SU-DHL-6 (cell line): ENCODE measurements at regions not wholly inside any gene's neighbourhood (a gene's known extent, or its start where the extent isn't known, plus 50 kb on each side); places are given as distances from the start of the nearest gene placed in this dataset.

Experiments used
- H2AFZ ChIP-seq: fragments of 200-600 bp; sonication (generic); 2 replicates; pipeline ENCODE4 v1.6.1; 2014; ENCODE audit warnings: low read depth, mild to moderate bottlenecking, moderate library complexity, mixed read lengths, antibody characterized with exemption, low read length; ENCODE audit not compliant: severe bottlenecking
- H3F3A ChIP-seq: fragments of 200-600 bp; shearing (Covaris generic); 2 replicates; pipeline ENCODE4 v1.6.0; 2016; ENCODE audit warnings: antibody characterized with exemption, mild to moderate bottlenecking; ENCODE audit not compliant: insufficient read depth
- H3K27ac ChIP-seq: fragments of 200-600 bp; sonication (generic); 2 replicates; pipeline ENCODE4 v1.5.1; 2016; ENCODE audit warnings: low read depth, mild to moderate bottlenecking, low read length, moderate library complexity, mixed read lengths
- H3K27me3 ChIP-seq: fragments of 200-600 bp; sonication (generic), shearing (Covaris generic); 2 replicates; pipeline ENCODE4 v1.6.0; 2014; ENCODE audit warnings: mild to moderate bottlenecking, low read length
- H3K36me3 ChIP-seq: fragments of 200-600 bp; sonication (generic); 2 replicates; pipeline ENCODE4 v1.6.1; 2014; ENCODE audit warnings: mild to moderate bottlenecking, low read length, mixed read lengths
- H3K4me2 ChIP-seq: fragments of 300-600, 200-600 bp; shearing (Covaris generic), sonication (generic); 2 replicates; pipeline ENCODE4 v1.6.0; 2014; ENCODE audit warnings: low read length, low read depth, mild to moderate bottlenecking; ENCODE audit not compliant: poor library complexity, severe bottlenecking
- H3K4me3 ChIP-seq: fragments of 200-600 bp; sonication (generic); 2 replicates; pipeline ENCODE4 v1.5.1; 2014; ENCODE audit warnings: antibody characterized with exemption, low read length, mild to moderate bottlenecking, mixed read lengths; ENCODE audit not compliant: insufficient read depth, poor library complexity, severe bottlenecking
- H3K79me2 ChIP-seq: fragments of 200-600 bp; sonication (generic); 2 replicates; pipeline ENCODE4 v1.6.1; 2014; ENCODE audit warnings: mild to moderate bottlenecking, low read length, moderate library complexity; ENCODE audit not compliant: insufficient read depth
- H3K9ac ChIP-seq: fragments of 200-600 bp; sonication (generic); 2 replicates; pipeline ENCODE4 v1.7.0; 2014; ENCODE audit warnings: mild to moderate bottlenecking, low read length
- H3K9me2 ChIP-seq: fragments of 200-600 bp; sonication (generic); replicated peaks from 2 replicates; pipeline ENCODE4 v1.6.1; 2014; ENCODE audit warnings: low read length; ENCODE audit not compliant: insufficient read depth
- H3K9me3 ChIP-seq: fragments of 200-600 bp; sonication (generic); 2 replicates; pipeline ENCODE4 v1.6.1; 2014; ENCODE audit warnings: low read length, mixed read lengths; ENCODE audit not compliant: insufficient read depth
- H4K20me1 ChIP-seq: fragments of 200-600 bp; sonication (generic); 2 replicates; pipeline ENCODE4 v1.6.1; 2014; ENCODE audit warnings: low read depth, mild to moderate bottlenecking, antibody characterized with exemption, low read length, moderate library complexity, mixed read lengths
- CTCF ChIP-seq: fragments of 200-600 bp; sonication (generic); IDR thresholded peaks from one replicate; pipeline ENCODE4 v1.5.1; 2017; ENCODE audit warnings: antibody characterized with exemption, mild to moderate bottlenecking, low read length, moderate library complexity; ENCODE audit not compliant: insufficient read depth, poor library complexity, severe bottlenecking
- EZH2phosphoT487 ChIP-seq: fragments of 200-600 bp; sonication (generic), shearing (Covaris generic); conservative IDR thresholded peaks from 2 replicates; pipeline ENCODE4 v1.6.1; 2018; ENCODE audit warnings: mild to moderate bottlenecking, antibody characterized with exemption, low read length, moderate library complexity, mixed read lengths

- Histone ChIP-seq H3K4me2 (no peak overlapping the region), H3K36me3 (no peaks in the 10 kb centered on the region), H2AFZ (no peak overlapping the region), H3K79me2 (no peaks in the 10 kb centered on the region), H3K9me3 (no peaks in the 10 kb centered on the region), H3F3A (no peaks in the 10 kb centered on the region), H3K9ac (no peak overlapping the region), H4K20me1 (no peaks in the 10 kb centered on the region), H3K27ac (no peak overlapping the region), H3K27me3 (no peaks in the 10 kb centered on the region), H3K4me3 (no peak overlapping the region), H3K9me2 (no peaks in the 10 kb centered on the region)
- TF ChIP-seq CTCF (no peak), EZH2phosphoT487 (no peak)
Measured at GRCh38 chr15:89405494-89405893, 70.9 kb upstream of the POLG start.

- no peaks in the 10 kb centered on the region for H3K9me2 ChIP-seq
- no peak overlapping the region for H3K4me3 ChIP-seq
- H2AFZ ChIP-seq: no peak overlapping the region
- no peaks in the 10 kb centered on the region for H3K79me2 ChIP-seq
- no peaks in the 10 kb centered on the region for H3K27me3 ChIP-seq
- no peaks in the 10 kb centered on the region for H3K9me3 ChIP-seq
- H3K4me2 ChIP-seq: no peak overlapping the region
- TF ChIP-seq EZH2phosphoT487 (no peak), CTCF (no peak)
- H3K9ac ChIP-seq: no peak overlapping the region
- H3F3A ChIP-seq: no peaks in the 10 kb centered on the region
- no peaks in the 10 kb centered on the region for H4K20me1 ChIP-seq
- no peak overlapping the region for H3K27ac ChIP-seq
- no peaks in the 10 kb centered on the region for H3K36me3 ChIP-seq
Measured at GRCh38 chr15:89404023-89404422, 69.4 kb upstream of the POLG start.

- H3K27ac ChIP-seq: no peak overlapping the region
- no peak overlapping the region for H3K4me2 ChIP-seq
- TF ChIP-seq EZH2phosphoT487 (no peak), CTCF (no peak)
- no peaks in the 10 kb centered on the region for H4K20me1 ChIP-seq
- no peaks in the 10 kb centered on the region for H3K9me2 ChIP-seq
- no peak overlapping the region for H3K9ac ChIP-seq
- no peaks in the 10 kb centered on the region for H3F3A ChIP-seq
- no peaks in the 10 kb centered on the region for H3K79me2 ChIP-seq
- no peaks in the 10 kb centered on the region for H3K9me3 ChIP-seq
- H3K36me3 ChIP-seq: no peaks in the 10 kb centered on the region
- H3K4me3 ChIP-seq: no peak overlapping the region
- no peaks in the 10 kb centered on the region for H3K27me3 ChIP-seq
- H2AFZ ChIP-seq: no peak overlapping the region
Measured at GRCh38 chr15:89402518-89402805, 67.8 kb upstream of the POLG start.
